Suprapubic skin (tissue), 3 donors: ENCODE measurements at regions not wholly inside any gene's neighbourhood (a gene's known extent, or its start where the extent isn't known, plus 50 kb on each side); places are given as distances from the start of the nearest gene placed in this dataset.

ENCODE experiments used
- CTCF ChIP-seq, 2 donors: fragments of 200-600 bp in 1 of 2; fragments of 450-650 bp in 1 of 2; sonication (generic) in 1 of 2; IDR thresholded peaks; one replicate each; pipeline ENCODE4 v1.5.1; 2016 to 2019; ENCODE audit warnings: antibody characterized with exemption in 2 of 2, mild to moderate bottlenecking in 1 of 2, moderate library complexity in 1 of 2
- POLR2AphosphoS5 ChIP-seq, 3 donors: sonication (generic); formaldehyde crosslinking; IDR thresholded peaks; one replicate each; pipeline ENCODE4 v1.6.1; 2017; ENCODE audit warnings: antibody characterized with exemption in 3 of 3

- TF ChIP-seq CTCF (IDR thresholded peaks at IDR 0.05) (no peak), POLR2AphosphoS5 (IDR thresholded peaks at IDR 0.05) (no peak)
Observed at GRCh38 chr2:236767941-236768340, 198.3 kb downstream of the ACKR3 start.
